ENCODE measurements at regions not wholly inside any gene's neighbourhood (a gene's known extent, or its start where the extent isn't known, plus 50 kb on each side); places are given as distances from the start of the nearest gene placed in this dataset.
"Not testable (repeated sequence)": the region's sequence is repeated elsewhere in the genome, so short reads cannot be mapped to it uniquely, and the experiment has no call there.

GRCh38 chr4:116010923-116011322 lies 897.5 kb upstream of the NDST4 start:
- DNase-seq = no peak
- WGBS, 2 donors = 71 to 75% methylated on average over 4 of the region's 4 CpGs
- Histone ChIP-seq H3K9me3 (no peaks in the 10 kb centered on the region), H3K27me3 (no peaks in the 10 kb centered on the region), H3K4me3 (no peak overlapping the region), H3K27ac (no peak overlapping the region), H3K4me1 (no peaks in the 10 kb centered on the region), H3K36me3 (ENCODE audit: low read depth, missing control alignments) (no peaks in the 10 kb centered on the region)
- TF ChIP-seq POLR2A (IDR thresholded peaks at IDR 0.05) (no peak), CTCF (IDR thresholded peaks at IDR 0.05) (no peak)
- intact Hi-C loops (cut with DNase I; ENCODE audit: low total_unique reads) = no loop called here

GRCh38 chr4:116005806-116006088 lies 892.3 kb upstream of the NDST4 start:
- Histone ChIP-seq H3K4me3 (no peak overlapping the region), H3K36me3 (ENCODE audit: low read depth, missing control alignments) (no peaks in the 10 kb centered on the region), H3K27me3 (no peaks in the 10 kb centered on the region), H3K4me1 (no peaks in the 10 kb centered on the region), H3K27ac (no peak overlapping the region), H3K9me3 (no peaks in the 10 kb centered on the region)
- WGBS, 2 donors = 78 to 93% methylated on average over 1 of the region's 1 CpG
- TF ChIP-seq CTCF (IDR thresholded peaks at IDR 0.05) = no peak
- TF ChIP-seq POLR2A (IDR thresholded peaks at IDR 0.05) = no peak
- intact Hi-C loops (cut with DNase I; ENCODE audit: low total_unique reads) = no loop called here
- no peak for DNase-seq

- Histone ChIP-seq H3K27ac (no peak overlapping the region), H3K4me1 (no peaks in the 10 kb centered on the region), H3K9me3 (no peaks in the 10 kb centered on the region), H3K36me3 (ENCODE audit: low read depth, missing control alignments) (no peaks in the 10 kb centered on the region), H3K4me3 (no peak overlapping the region), H3K27me3 (no peaks in the 10 kb centered on the region)
- WGBS, 2 donors = 73 to 80% methylated on average over 3 of the region's 3 CpGs
- no peak for DNase-seq
- TF ChIP-seq POLR2A (IDR thresholded peaks at IDR 0.05) = no peak
- TF ChIP-seq CTCF (IDR thresholded peaks at IDR 0.05) = no peak
- intact Hi-C loops (cut with DNase I; ENCODE audit: low total_unique reads) = no loop called here
These were observed 891.8 kb upstream of the NDST4 start for GRCh38 chr4:116005037-116005805.

- Histone ChIP-seq H3K36me3 (ENCODE audit: low read depth, missing control alignments) (no peaks in the 10 kb centered on the region), H3K4me3 (no peak overlapping the region), H3K27me3 (no peaks in the 10 kb centered on the region), H3K27ac (no peak overlapping the region), H3K4me1 (no peaks in the 10 kb centered on the region), H3K9me3 (no peaks in the 10 kb centered on the region)
- 90 to 92% methylated on average over 4 of the region's 4 CpGs for WGBS, 2 donors
- TF ChIP-seq POLR2A (IDR thresholded peaks at IDR 0.05) = no peak
- no peak for TF ChIP-seq CTCF (IDR thresholded peaks at IDR 0.05)
- no peak for DNase-seq
- intact Hi-C loops (cut with DNase I; ENCODE audit: low total_unique reads) = no loop called here
These were observed 887.9 kb upstream of the NDST4 start for GRCh38 chr4:116001291-116001690.

GRCh38 chr4:115986573-115986972 lies 873.2 kb upstream of the NDST4 start:
- Histone ChIP-seq H3K36me3 (ENCODE audit: low read depth, missing control alignments) (no peaks in the 10 kb centered on the region), H3K27ac (no peak overlapping the region), H3K4me1 (no peaks in the 10 kb centered on the region), H3K27me3 (no peaks in the 10 kb centered on the region), H3K4me3 (no peak overlapping the region), H3K9me3 (no peaks in the 10 kb centered on the region)
- no peak for TF ChIP-seq POLR2A (IDR thresholded peaks at IDR 0.05)
- TF ChIP-seq CTCF (IDR thresholded peaks at IDR 0.05) = no peak
- DNase-seq = no peak
- 97 to 98% methylated on average over 3 to 6 of the region's 6 CpGs for WGBS, 2 donors
- intact Hi-C loops (cut with DNase I; ENCODE audit: low total_unique reads) = no loop called here

GRCh38 chr4:115975421-115976001 lies 862.1 kb upstream of the NDST4 start:
- H3K4me1 ChIP-seq; intact Hi-C loops (cut with DNase I; ENCODE audit: low total_unique reads); H3K27me3 ChIP-seq; H3K27ac ChIP-seq; DNase-seq; H3K36me3 ChIP-seq (ENCODE audit: low read depth, missing control alignments); H3K4me3 ChIP-seq; H3K9me3 ChIP-seq: not testable (repeated sequence)
- 76 to 82% methylated on average over 8 of the region's 8 CpGs for WGBS, 2 donors
